HG03039 (cell line): ENCODE measurements at regions not wholly inside any gene's neighbourhood (a gene's known extent, or its start where the extent isn't known, plus 50 kb on each side); places are given as distances from the start of the nearest gene placed in this dataset.
A peak's percentile ranks its signal among the peaks of the same experiment; 100 is the strongest.
"Not testable (repeated sequence)": the region's sequence is repeated elsewhere in the genome, so short reads cannot be mapped to it uniquely, and the experiment has no call there.

Experiments used
- ATAC-seq: cut with Tn5 transposase; IDR thresholded peaks from one replicate; pipeline ENCODE4 v1.9.1; 2021; ENCODE audit warnings: mild to moderate bottlenecking, moderate library complexity; ENCODE audit not compliant: unreplicated experiment

- no peak for ATAC-seq
These were observed 175.6 kb upstream of the TLE4 start for GRCh38 chr9:79396168-79396567.

- no peak for ATAC-seq
These were observed 168.3 kb upstream of the TLE4 start for GRCh38 chr9:79403495-79403894.

- no peak for ATAC-seq
These were observed 163.6 kb upstream of the TLE4 start for GRCh38 chr9:79408200-79408599.

- peak; percentile 66 for ATAC-seq
These were observed 163.1 kb upstream of the TLE4 start for GRCh38 chr9:79408617-79409016.

GRCh38 chr9:79409182-79409823, 162.5 kb upstream of the TLE4 start:
- no peak for ATAC-seq

- no peak for ATAC-seq
These were observed 145.9 kb upstream of the TLE4 start for GRCh38 chr9:79425840-79426239.

GRCh38 chr9:79428422-79428821, 143.3 kb upstream of the TLE4 start:
- no peak for ATAC-seq

GRCh38 chr9:79430619-79431018, 141.1 kb upstream of the TLE4 start:
- no peak for ATAC-seq

GRCh38 chr9:79431019-79431679, 140.6 kb upstream of the TLE4 start:
- no peak for ATAC-seq

GRCh38 chr9:79432485-79432884, 139.3 kb upstream of the TLE4 start:
- no peak for ATAC-seq

- ATAC-seq, result no peak
These were observed 138.1 kb upstream of the TLE4 start for GRCh38 chr9:79433703-79434102.

- ATAC-seq, result not testable (repeated sequence)
These were observed 132.5 kb upstream of the TLE4 start for GRCh38 chr9:79439221-79439620.

- no peak for ATAC-seq
These were observed 125.0 kb upstream of the TLE4 start for GRCh38 chr9:79446523-79447307.

- ATAC-seq, result no peak
These were observed 124.5 kb upstream of the TLE4 start for GRCh38 chr9:79447308-79447605.

- no peak for ATAC-seq
These were observed 124.0 kb upstream of the TLE4 start for GRCh38 chr9:79447762-79448161.

GRCh38 chr9:79452265-79452664, 119.5 kb upstream of the TLE4 start:
- ATAC-seq, result no peak

- ATAC-seq, result no peak
These were observed 110.1 kb upstream of the TLE4 start for GRCh38 chr9:79461712-79462111.

GRCh38 chr9:79465156-79465555, 106.6 kb upstream of the TLE4 start:
- no peak for ATAC-seq

- ATAC-seq, result no peak
These were observed 102.6 kb upstream of the TLE4 start for GRCh38 chr9:79469164-79469563.

- no peak for ATAC-seq
These were observed 100.8 kb upstream of the TLE4 start for GRCh38 chr9:79470954-79471353.

GRCh38 chr9:79471580-79472543, 99.9 kb upstream of the TLE4 start:
- ATAC-seq, result no peak
